Mucosa of rectum (tissue), 2 donors: ENCODE measurements at regions not wholly inside any gene's neighbourhood (a gene's known extent, or its start where the extent isn't known, plus 50 kb on each side); places are given as distances from the start of the nearest gene placed in this dataset.

ENCODE experiments used
- H3K27ac ChIP-seq, 2 donors: one replicate each; pipeline ENCODE4 v1.7.0; 2013; ENCODE audit warnings: inconsistent platforms in 2 of 2, low read depth in 2 of 2, low read length in 2 of 2
- H3K27me3 ChIP-seq, 2 donors: one replicate each; pipeline ENCODE4 v1.7.0; 2013; ENCODE audit warnings: low read length in 2 of 2; ENCODE audit not compliant: control insufficient read depth in 2 of 2, insufficient read depth in 2 of 2
- H3K36me3 ChIP-seq, 2 donors: one replicate each; pipeline ENCODE4 v1.7.0; 2013; ENCODE audit warnings: low read length in 2 of 2; ENCODE audit not compliant: control insufficient read depth in 2 of 2, insufficient read depth in 2 of 2
- H3K4me1 ChIP-seq, 2 donors: one replicate each; pipeline ENCODE4 v1.7.0; 2013; ENCODE audit warnings: low read length in 2 of 2, mild to moderate bottlenecking in 1 of 2; ENCODE audit not compliant: control insufficient read depth in 2 of 2, insufficient read depth in 2 of 2
- H3K4me3 ChIP-seq, 2 donors: one replicate each; pipeline ENCODE4 v1.7.0; 2013; ENCODE audit warnings: low read length in 2 of 2
- H3K9ac ChIP-seq, 2 donors: one replicate each; pipeline ENCODE4 v1.7.0; 2013; ENCODE audit warnings: low read length in 2 of 2, low read depth in 1 of 2, mild to moderate bottlenecking in 1 of 2
- H3K9me3 ChIP-seq, 2 donors: one replicate each; pipeline ENCODE4 v1.7.0; 2013; ENCODE audit warnings: low read length in 2 of 2; ENCODE audit not compliant: control insufficient read depth in 2 of 2
- donor health status: healthy.
- donor health status: Normal muscosa, but diverticular disease.

DNA sequence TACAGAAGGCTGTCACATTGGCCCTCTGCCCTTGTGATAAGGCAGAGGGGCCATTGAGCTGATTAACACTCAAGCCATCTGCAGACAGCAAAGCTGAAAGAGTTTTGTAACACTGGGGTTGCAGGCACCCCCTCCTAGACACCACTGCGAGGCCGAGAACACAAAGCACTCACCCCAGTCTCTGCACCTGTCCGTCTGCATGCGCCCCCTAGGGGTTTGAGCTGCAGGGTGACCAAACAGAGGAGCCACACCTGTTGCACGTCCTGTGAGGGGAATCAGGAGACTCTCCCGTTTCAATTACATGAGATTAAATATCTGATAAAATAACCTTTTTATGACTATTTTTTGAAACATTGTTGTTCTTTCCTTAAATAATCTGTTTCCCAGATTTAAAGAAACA lies 1180.4 kb downstream of the CDH9 start:
- no peaks in the 10 kb centered on the region for H3K27me3 ChIP-seq
- no peak overlapping the region for H3K4me3 ChIP-seq
- no peak overlapping the region for H3K27ac ChIP-seq
- H3K9me3 ChIP-seq, result peaks cover 0 to 4% of the 10 kb centered on the region in 2 donors
- H3K9ac ChIP-seq, result no peak overlapping the region
- no peaks in the 10 kb centered on the region for H3K4me1 ChIP-seq
- H3K36me3 ChIP-seq, result no peaks in the 10 kb centered on the region

DNA sequence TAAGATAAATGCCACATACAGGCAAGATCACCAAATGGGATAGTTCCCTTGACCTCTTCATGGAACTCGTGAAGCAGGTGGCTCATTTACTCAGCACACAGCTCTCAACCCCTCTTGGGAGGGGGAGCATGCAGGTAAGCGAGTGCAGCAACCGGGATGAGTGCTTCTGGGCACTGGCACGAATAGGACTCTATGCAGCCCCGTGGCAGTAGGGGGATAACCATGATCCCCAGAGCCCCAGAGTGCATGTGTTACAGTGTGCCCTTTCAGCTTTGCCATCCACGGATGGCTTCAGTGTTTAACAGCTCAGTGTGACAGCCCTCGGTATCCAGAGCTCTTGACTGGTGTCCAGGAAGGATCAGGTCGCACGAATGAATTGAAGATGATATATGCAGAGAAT lies 1187.1 kb downstream of the CDH9 start:
- peaks cover 0 to 3% of the 10 kb centered on the region in 2 donors for H3K9me3 ChIP-seq
- H3K36me3 ChIP-seq, result no peaks in the 10 kb centered on the region
- H3K27me3 ChIP-seq, result no peaks in the 10 kb centered on the region
- H3K9ac ChIP-seq, result no peak overlapping the region
- H3K27ac ChIP-seq, result no peak overlapping the region
- no peaks in the 10 kb centered on the region for H3K4me1 ChIP-seq
- no peak overlapping the region for H3K4me3 ChIP-seq

DNA sequence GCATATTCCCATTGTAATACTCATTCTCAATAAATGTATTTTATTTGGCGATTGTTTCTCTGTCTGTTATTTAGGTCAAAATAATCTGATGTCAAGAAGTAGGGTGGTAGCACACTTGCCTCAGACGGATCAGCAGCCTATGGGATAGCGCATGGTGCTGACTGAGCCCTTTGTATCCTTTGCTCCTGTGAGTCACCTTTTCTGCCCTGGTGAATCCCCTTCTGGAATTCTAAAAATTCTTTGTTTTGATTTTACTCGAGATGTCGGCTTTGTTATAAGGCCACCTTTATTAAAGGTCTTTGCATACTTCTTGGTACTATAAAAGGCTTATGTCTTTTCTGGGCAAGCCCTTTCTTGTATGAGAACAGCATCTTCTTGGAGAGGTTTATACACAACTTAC lies 1187.8 kb downstream of the CDH9 start:
- H3K9ac ChIP-seq, result no peak overlapping the region
- no peaks in the 10 kb centered on the region for H3K27me3 ChIP-seq
- no peaks in the 10 kb centered on the region for H3K4me1 ChIP-seq
- no peaks in the 10 kb centered on the region for H3K36me3 ChIP-seq
- H3K9me3 ChIP-seq, result peaks cover 0 to 3% of the 10 kb centered on the region in 2 donors
- no peak overlapping the region for H3K27ac ChIP-seq
- no peak overlapping the region for H3K4me3 ChIP-seq

DNA sequence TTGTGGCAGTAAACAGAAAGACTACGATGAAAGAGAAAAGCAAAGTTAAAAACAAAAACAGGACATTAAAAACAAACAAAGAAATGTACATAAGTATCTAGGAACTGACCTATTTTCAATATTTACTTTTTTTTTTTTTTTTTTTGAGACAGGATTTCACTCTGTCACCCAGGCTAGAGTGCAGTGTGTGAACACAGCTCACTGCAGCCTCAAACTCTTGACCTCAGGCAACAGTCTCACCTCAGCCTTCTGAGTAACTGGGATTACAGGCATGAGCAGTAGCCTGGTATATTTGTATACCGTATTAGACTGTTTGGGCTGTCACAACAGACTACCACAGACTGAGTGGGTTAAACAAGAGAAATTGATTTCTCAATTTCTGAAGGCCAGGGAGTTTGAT lies 1189.1 kb downstream of the CDH9 start:
- Histone ChIP-seq H3K9ac (no peak overlapping the region), H3K4me3 (no peak overlapping the region), H3K9me3 (peaks cover 0 to 3% of the 10 kb centered on the region in 2 donors), H3K27me3 (no peaks in the 10 kb centered on the region), H3K36me3 (no peaks in the 10 kb centered on the region), H3K27ac (no peak overlapping the region), H3K4me1 (no peaks in the 10 kb centered on the region)

DNA sequence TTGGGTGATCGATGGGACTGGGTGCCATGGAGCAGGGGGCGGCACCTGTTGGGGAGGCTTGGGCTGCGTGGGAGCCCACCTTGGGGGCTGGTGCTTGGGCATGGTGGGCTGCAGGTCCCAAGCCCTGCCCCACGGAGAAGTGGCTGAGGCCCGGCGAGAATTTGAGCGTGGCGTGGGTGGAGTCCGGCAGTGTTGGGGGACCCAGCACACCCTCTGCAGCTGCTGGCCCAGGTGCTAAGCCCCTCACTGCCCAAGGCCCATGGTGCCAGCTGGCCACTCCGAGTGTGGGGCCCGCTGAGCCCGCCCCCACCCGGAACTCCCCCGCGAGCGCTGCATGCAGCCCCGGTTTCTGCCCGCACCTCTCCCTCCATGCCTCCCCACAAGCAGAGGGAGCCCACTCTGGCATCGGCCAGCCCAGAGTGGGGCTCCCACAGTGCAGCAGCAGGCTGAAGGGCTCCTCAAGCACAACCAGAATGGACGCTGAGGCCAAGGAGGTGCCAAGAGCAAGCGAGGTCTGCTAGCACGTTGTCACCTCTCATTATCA lies 1178.6 kb upstream of the CDH10 start:
- Histone ChIP-seq H3K27me3 (no peaks in the 10 kb centered on the region), H3K4me3 (no peak overlapping the region), H3K9me3 (peaks cover 0 to 2% of the 10 kb centered on the region in 2 donors), H3K9ac (no peak overlapping the region), H3K36me3 (no peaks in the 10 kb centered on the region), H3K4me1 (no peaks in the 10 kb centered on the region), H3K27ac (no peak overlapping the region)
